ENCODE measurements at regions not wholly inside any gene's neighbourhood (a gene's known extent, or its start where the extent isn't known, plus 50 kb on each side); places are given as distances from the start of the nearest gene placed in this dataset.

GRCh38 chr5:56389261-56389660 is 156.1 kb upstream of the ANKRD55 start:
- Histone ChIP-seq H3K9me3 (no peaks in the 10 kb centered on the region), H3K4me1 (no peaks in the 10 kb centered on the region), H3K27me3 (no peaks in the 10 kb centered on the region), H3K27ac (no peak overlapping the region), H3K36me3 (no peaks in the 10 kb centered on the region), H3K4me3 (no peak overlapping the region)
- WGBS, 2 donors: 85 to 95% methylated on average over 2 of the region's 2 CpGs
- no peak for DNase-seq
- no peak for ATAC-seq
- TF ChIP-seq, protein P1, sequence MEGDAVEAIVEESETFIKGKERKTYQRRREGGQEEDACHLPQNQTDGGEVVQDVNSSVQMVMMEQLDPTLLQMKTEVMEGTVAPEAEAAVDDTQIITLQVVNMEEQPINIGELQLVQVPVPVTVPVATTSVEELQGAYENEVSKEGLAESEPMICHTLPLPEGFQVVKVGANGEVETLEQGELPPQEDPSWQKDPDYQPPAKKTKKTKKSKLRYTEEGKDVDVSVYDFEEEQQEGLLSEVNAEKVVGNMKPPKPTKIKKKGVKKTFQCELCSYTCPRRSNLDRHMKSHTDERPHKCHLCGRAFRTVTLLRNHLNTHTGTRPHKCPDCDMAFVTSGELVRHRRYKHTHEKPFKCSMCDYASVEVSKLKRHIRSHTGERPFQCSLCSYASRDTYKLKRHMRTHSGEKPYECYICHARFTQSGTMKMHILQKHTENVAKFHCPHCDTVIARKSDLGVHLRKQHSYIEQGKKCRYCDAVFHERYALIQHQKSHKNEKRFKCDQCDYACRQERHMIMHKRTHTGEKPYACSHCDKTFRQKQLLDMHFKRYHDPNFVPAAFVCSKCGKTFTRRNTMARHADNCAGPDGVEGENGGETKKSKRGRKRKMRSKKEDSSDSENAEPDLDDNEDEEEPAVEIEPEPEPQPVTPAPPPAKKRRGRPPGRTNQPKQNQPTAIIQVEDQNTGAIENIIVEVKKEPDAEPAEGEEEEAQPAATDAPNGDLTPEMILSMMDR (IDR thresholded peaks at IDR 0.05): no peak
- no peak for FAIRE-seq
- intact Hi-C loops (cut with DNase I): no loop called here

DNA sequence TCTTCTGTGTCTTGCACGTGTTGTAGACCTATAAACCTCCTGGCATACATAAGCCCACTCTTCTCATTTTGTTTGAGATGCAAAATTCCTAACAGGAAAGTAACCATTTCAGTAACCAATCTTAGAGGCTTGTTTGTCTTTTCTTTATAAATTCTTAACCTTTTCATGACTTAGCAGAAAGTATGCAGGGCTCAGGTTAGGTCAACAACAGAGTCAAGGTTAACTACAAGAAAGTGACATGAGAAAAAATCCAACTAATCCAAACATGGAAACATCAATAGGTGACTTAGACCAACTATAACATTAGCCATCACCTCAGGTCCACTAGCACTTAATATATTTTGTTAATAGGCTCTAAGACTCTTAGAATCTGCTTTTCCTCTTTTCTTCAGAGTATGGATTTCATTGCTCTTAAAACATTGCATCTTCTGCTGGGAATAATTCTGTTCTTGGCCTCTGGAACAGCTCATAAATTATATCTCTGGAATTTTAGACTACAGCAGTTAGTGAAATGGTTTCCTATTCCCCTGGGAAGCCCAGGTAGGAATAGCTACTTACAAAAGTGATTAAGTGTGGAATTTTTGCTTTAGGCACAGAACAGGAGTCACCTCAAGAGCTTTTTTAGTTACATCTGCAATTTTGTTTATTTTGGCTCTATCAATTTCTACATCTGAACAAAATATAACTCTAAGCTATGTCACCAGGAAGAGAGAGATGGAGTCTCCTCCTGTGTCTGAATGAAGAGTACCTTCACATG is 155.3 kb upstream of the ANKRD55 start:
- DNase-seq (no peak), ATAC-seq (no peak), FAIRE-seq (no peak)
- no peak overlapping the region for H3K4me3 ChIP-seq
- no peak overlapping the region for H3K27ac ChIP-seq
- no peaks in the 10 kb centered on the region for H3K36me3 ChIP-seq
- no peaks in the 10 kb centered on the region for H3K9me3 ChIP-seq
- TF ChIP-seq, protein P1 (IDR thresholded peaks at IDR 0.05): no peak
- no peaks in the 10 kb centered on the region for H3K4me1 ChIP-seq
- intact Hi-C loops (cut with DNase I): no loop called here
- WGBS, 2 donors: 92 to 93% methylated on average over 1 of the region's 1 CpG
- no peaks in the 10 kb centered on the region for H3K27me3 ChIP-seq

- WGBS, 2 donors: 71 to 75% methylated on average over 2 of the region's 2 CpGs
- Histone ChIP-seq H3K27ac (no peak overlapping the region), H3K36me3 (no peaks in the 10 kb centered on the region), H3K9me3 (no peaks in the 10 kb centered on the region), H3K4me3 (no peak overlapping the region), H3K4me1 (no peaks in the 10 kb centered on the region), H3K27me3 (no peaks in the 10 kb centered on the region)
- intact Hi-C loops (cut with DNase I): no loop called here
- FAIRE-seq: no peak
- no peak for ATAC-seq
- TF ChIP-seq, protein P1 (IDR thresholded peaks at IDR 0.05): no peak
- no peak for DNase-seq
Measured at GRCh38 chr5:56386046-56386445, 152.9 kb upstream of the ANKRD55 start.

GRCh38 chr5:56384186-56384585 is 151.1 kb upstream of the ANKRD55 start:
- FAIRE-seq (no peak), ATAC-seq (no peak), DNase-seq (no peak)
- WGBS, 2 donors: 82 to 84% methylated on average over 12 of the region's 12 CpGs
- no peaks in the 10 kb centered on the region for H3K36me3 ChIP-seq
- no peak overlapping the region for H3K27ac ChIP-seq
- H3K4me3 ChIP-seq: no peak overlapping the region
- H3K27me3 ChIP-seq: no peaks in the 10 kb centered on the region
- H3K9me3 ChIP-seq: no peaks in the 10 kb centered on the region
- no peaks in the 10 kb centered on the region for H3K4me1 ChIP-seq
- intact Hi-C loops (cut with DNase I): no loop called here
- TF ChIP-seq, protein P1 (IDR thresholded peaks at IDR 0.05): no peak

DNA sequence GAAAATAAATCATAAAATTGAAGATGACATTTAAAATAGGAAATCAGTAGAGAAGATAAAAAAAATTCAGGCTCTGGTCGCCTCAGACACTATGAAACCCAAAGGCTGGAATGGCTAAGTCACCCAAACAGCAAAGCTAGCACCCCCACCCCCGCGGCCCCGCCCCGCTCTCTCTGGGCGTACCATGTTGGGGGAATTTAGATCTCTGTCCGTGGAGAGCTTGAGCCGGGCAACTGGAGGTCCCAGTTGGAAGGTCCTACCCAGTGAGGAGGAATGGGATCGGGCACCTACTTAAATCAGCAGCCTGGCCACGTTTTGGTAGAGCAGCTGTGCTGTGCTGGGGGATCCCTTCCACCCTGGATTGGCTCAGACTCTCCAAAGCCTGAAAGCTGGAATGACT is 150.6 kb upstream of the ANKRD55 start:
- Histone ChIP-seq H3K4me1 (no peaks in the 10 kb centered on the region), H3K36me3 (no peaks in the 10 kb centered on the region), H3K4me3 (no peak overlapping the region), H3K27me3 (no peaks in the 10 kb centered on the region), H3K27ac (no peak overlapping the region), H3K9me3 (no peaks in the 10 kb centered on the region)
- ATAC-seq (no peak), FAIRE-seq (no peak), DNase-seq (no peak)
- intact Hi-C loops (cut with DNase I): no loop called here
- TF ChIP-seq, protein P1 (IDR thresholded peaks at IDR 0.05): no peak
- 93 to 94% methylated on average over 10 of the region's 10 CpGs for WGBS, 2 donors
